IMR-90 (cell line): ENCODE measurements at regions not wholly inside any gene's neighbourhood (a gene's known extent, or its start where the extent isn't known, plus 50 kb on each side); places are given as distances from the start of the nearest gene placed in this dataset.

Source experiments
- ATAC-seq: fragments of 200-7000 bp; cut with Tn5 transposase; 2 replicates; pipeline ENCODE4 v1.9.1; 2020; ENCODE audit warnings: low read depth, mild to moderate bottlenecking, moderate library complexity
- BruUV-seq: library from RNA; stranded (reverse); fragments of 400-500 nt; replicated peaks from 2 replicates; lab custom pipeline; 2021; lab: Mats Ljungman, UMichigan
- CTCF ChIA-PET: fragments of 300-600 bp; formaldehyde crosslinking; extraction: SDS; loops from one replicate; lab custom pipeline; 2021; ENCODE audit warnings: antibody characterized with exemption; lab: Yijun Ruan, JAX
- POLR2A ChIA-PET: fragments of 300-600 bp; sonication (Branson Sonifier 250); formaldehyde crosslinking; loops from one replicate; lab custom pipeline; 2022; ENCODE audit warnings: antibody characterized with exemption; ENCODE audit not compliant: unreplicated experiment; lab: Charles Lee
- DNase-seq: peaks from one replicate; pipeline ENCODE4 v3.0.0; 2013
- H2AFZ ChIP-seq: replicated peaks from 2 replicates; pipeline ENCODE3; 2013; ENCODE audit warnings: low read length, mild to moderate bottlenecking; ENCODE audit not compliant: poor library complexity
- H2AK5ac ChIP-seq: 2 replicates; pipeline ENCODE4 v1.6.1; 2013; ENCODE audit warnings: low read depth, low read length, inconsistent platforms
- H2AK9ac ChIP-seq: replicated peaks from 2 replicates; pipeline ENCODE3; 2013; ENCODE audit warnings: mild to moderate bottlenecking, low read depth, low read length, moderate library complexity; ENCODE audit not compliant: poor library complexity
- H2BK120ac ChIP-seq: 2 replicates; pipeline ENCODE4 v1.6.1; 2013; ENCODE audit warnings: low read depth, low read length, inconsistent platforms
- H2BK15ac ChIP-seq: 3 replicates; pipeline ENCODE4 v1.6.1; 2013; ENCODE audit warnings: low read depth, low read length, inconsistent platforms
- H2BK20ac ChIP-seq: 2 replicates; pipeline ENCODE4 v1.6.1; 2013; ENCODE audit warnings: low read depth, mild to moderate bottlenecking, inconsistent platforms, low read length, moderate library complexity
- H2BK5ac ChIP-seq: 2 replicates; pipeline ENCODE4 v1.6.1; 2013; ENCODE audit warnings: mild to moderate bottlenecking, low read depth, low read length, inconsistent platforms; ENCODE audit not compliant: poor library complexity, severe bottlenecking
- H3K14ac ChIP-seq: replicated peaks from 2 replicates; pipeline ENCODE4 v1.6.1; 2013; ENCODE audit warnings: low read depth, low read length, inconsistent platforms
- H3K18ac ChIP-seq: 2 replicates; pipeline ENCODE4 v1.6.1; 2013; ENCODE audit warnings: low read depth, low read length, control low read depth
- H3K23ac ChIP-seq: 2 replicates; pipeline ENCODE4 v1.6.1; 2013; ENCODE audit warnings: low read depth, low read length, inconsistent platforms
- H3K27ac ChIP-seq: 2 replicates; pipeline ENCODE4 v1.5.1; 2013; ENCODE audit warnings: mild to moderate bottlenecking, control low read depth, low read length; ENCODE audit not compliant: insufficient read depth
- H3K27me3 ChIP-seq: 2 replicates; pipeline ENCODE4 v1.6.1; 2013; ENCODE audit warnings: low read length; ENCODE audit not compliant: control insufficient read depth, insufficient read depth
- H3K36me3 ChIP-seq: 2 replicates; pipeline ENCODE4 v1.6.1; 2013; ENCODE audit warnings: low read length, mixed read lengths; ENCODE audit not compliant: control insufficient read depth, insufficient read depth
- H3K4ac ChIP-seq: 2 replicates; pipeline ENCODE4 v1.6.1; 2013; ENCODE audit warnings: low read depth, low read length, inconsistent platforms
- H3K4me1 ChIP-seq: 2 replicates; pipeline ENCODE4 v1.6.1; 2013; ENCODE audit warnings: low read length, mixed read lengths; ENCODE audit not compliant: control insufficient read depth, insufficient read depth
- H3K4me2 ChIP-seq: 2 replicates; pipeline ENCODE4 v1.6.1; 2013; ENCODE audit warnings: low read depth, mild to moderate bottlenecking, control low read depth, low read length, moderate library complexity
- H3K4me3 ChIP-seq: 2 replicates; pipeline ENCODE4 v1.5.1; 2013; ENCODE audit warnings: low read depth, mild to moderate bottlenecking, control low read depth, low read length, moderate library complexity; ENCODE audit not compliant: insufficient read depth
- H3K56ac ChIP-seq: 2 replicates; pipeline ENCODE4 v1.6.1; 2013; ENCODE audit warnings: low read length, inconsistent platforms; ENCODE audit not compliant: insufficient read depth; ENCODE audit errors: extremely low read depth
- H3K79me1 ChIP-seq, 2 experiments: 2 replicates each; pipeline ENCODE4 v1.6.1; 2013; ENCODE audit warnings: low read length in 2 of 2, inconsistent platforms in 1 of 2, low read depth in 1 of 2
- H3K9ac ChIP-seq: 2 replicates; pipeline ENCODE4 v1.6.1; 2013; ENCODE audit warnings: low read depth, low read length, control low read depth
- H3K9me1 ChIP-seq: 2 replicates; pipeline ENCODE4 v1.6.1; 2013; ENCODE audit warnings: low read length, inconsistent platforms; ENCODE audit not compliant: insufficient read depth
- H3K9me3 ChIP-seq: 2 replicates; pipeline ENCODE4 v1.6.1; 2013; ENCODE audit warnings: low read length; ENCODE audit not compliant: control insufficient read depth, insufficient read depth
- H4K20me1 ChIP-seq: 2 replicates; pipeline ENCODE4 v1.6.1; 2013; ENCODE audit warnings: low read length, inconsistent platforms; ENCODE audit not compliant: insufficient read depth
- H4K5ac ChIP-seq: 2 replicates; pipeline ENCODE4 v1.6.1; 2013; ENCODE audit warnings: mild to moderate bottlenecking, low read depth, low read length, control low read depth
- H4K8ac ChIP-seq, 2 experiments: 2 replicates each; pipeline ENCODE4 v1.6.1; 2013; ENCODE audit warnings: low read depth in 2 of 2, low read length in 2 of 2, control low read depth in 1 of 2, inconsistent platforms in 1 of 2
- H4K91ac ChIP-seq: 2 replicates; pipeline ENCODE4 v1.6.1; 2013; ENCODE audit warnings: low read depth, low read length, inconsistent platforms; ENCODE audit not compliant: insufficient read depth
- BHLHE40 ChIP-seq: fragments of 150-350 bp; IDR thresholded peaks from 2 replicates; pipeline ENCODE4 v1.6.1; 2016; ENCODE audit warnings: mild to moderate bottlenecking, low read depth, low read length
- CEBPB ChIP-seq: IDR thresholded peaks from 2 replicates; pipeline ENCODE4 v1.6.1; 2012; ENCODE audit warnings: low read depth, low read length, improper control_type of control experiment
- CHD1 ChIP-seq: IDR thresholded peaks from 2 replicates; pipeline ENCODE4 v1.6.1; 2012; ENCODE audit warnings: low read depth, low read length, improper control_type of control experiment
- CTCF ChIP-seq: conservative IDR thresholded peaks from 2 replicates; pipeline ENCODE4 v1.5.1; 2012; ENCODE audit warnings: mild to moderate bottlenecking, low read depth, low read length, improper control_type of control experiment
- FOS ChIP-seq: fragments of 150-350 bp; IDR thresholded peaks from 2 replicates; pipeline ENCODE4 v1.6.1; 2016; ENCODE audit warnings: low read depth, low read length
- MAFK ChIP-seq: IDR thresholded peaks from 2 replicates; pipeline ENCODE4 v1.6.1; 2012; ENCODE audit warnings: low read depth, low read length, improper control_type of control experiment
- MAZ ChIP-seq: IDR thresholded peaks from 2 replicates; pipeline ENCODE4 v1.6.1; 2012; ENCODE audit warnings: low read depth, mild to moderate bottlenecking, low read length, improper control_type of control experiment, moderate library complexity, borderline replicate concordance
- MXI1 ChIP-seq: IDR thresholded peaks from 2 replicates; pipeline ENCODE4 v1.6.1; 2012; ENCODE audit warnings: low read depth, mild to moderate bottlenecking, low read length, moderate library complexity, borderline replicate concordance
- NFE2L2 ChIP-seq: fragments of 150-350 bp; IDR thresholded peaks from 2 replicates; pipeline ENCODE4 v1.6.1; 2016; ENCODE audit warnings: low read depth, mild to moderate bottlenecking, low read length
- POLR2A ChIP-seq: IDR thresholded peaks from 2 replicates; pipeline ENCODE4 v1.6.1; 2012; ENCODE audit warnings: mild to moderate bottlenecking, low read depth, low read length
- RAD21 ChIP-seq: IDR thresholded peaks from 2 replicates; pipeline ENCODE4 v1.6.1; 2012; ENCODE audit warnings: low read length, improper control_type of control experiment
- RCOR1 ChIP-seq: IDR thresholded peaks from 2 replicates; pipeline ENCODE4 v1.6.1; 2012; ENCODE audit warnings: mild to moderate bottlenecking, low read length, improper control_type of control experiment; ENCODE audit not compliant: insufficient replicate concordance
- RFX5 ChIP-seq: IDR thresholded peaks from 2 replicates; pipeline ENCODE4 v1.8.0; 2012; ENCODE audit warnings: low read depth, mild to moderate bottlenecking, low read length, moderate library complexity
- SMC3 ChIP-seq: fragments of 150-350 bp; IDR thresholded peaks from 2 replicates; pipeline ENCODE4 v1.6.1; 2016; ENCODE audit warnings: low read depth, mild to moderate bottlenecking, antibody characterized with exemption, low read length, moderate library complexity
- USF2 ChIP-seq: fragments of 150-350 bp; IDR thresholded peaks from 2 replicates; pipeline ENCODE4 v1.6.1; 2017; ENCODE audit warnings: mild to moderate bottlenecking, antibody characterized with exemption, low read length, low read depth
- WGBS, 2 experiments: methylation state at CpG; one replicate each; pipeline versions ENCODE4 v1.1.5 to v1.1.7; 2013; ENCODE audit warnings: missing lambda C conversion rate in 2 of 2; ENCODE audit not compliant: insufficient read length in 1 of 2; ENCODE audit errors: extremely low coverage in 2 of 2; 5-methylcytosine and 5-hydroxymethylcytosine counted together
- dilution Hi-C: fragments of 300-500 bp; cut with HindIII; formaldehyde crosslinking; loops from one replicate; pipeline ENCODE4 v1.14.3; 2018; ENCODE audit warnings: low sequenced_read_pairs; ENCODE audit not compliant: unreplicated experiment
- in situ Hi-C: fragments of 300-500 bp; cut with MboI; formaldehyde crosslinking; loops from 3 replicates; pipeline ENCODE4 v1.14.3; 2019; ENCODE audit warnings: low sequenced_read_pairs, inconsistent platforms, mixed read lengths
- intact Hi-C: fragments of 100-400 bp; cut with micrococcal nuclease; formaldehyde crosslinking; loops from 2 replicates; pipeline ENCODE4 v1.10.0; 2022
- TF ChIP-seq, protein P1 (sequence below): fragments of 150-350 bp; IDR thresholded peaks from 2 replicates; pipeline ENCODE4 v1.6.1; 2016; ENCODE audit warnings: low read depth, mild to moderate bottlenecking, low read length, moderate library complexity, borderline replicate concordance

DNA sequence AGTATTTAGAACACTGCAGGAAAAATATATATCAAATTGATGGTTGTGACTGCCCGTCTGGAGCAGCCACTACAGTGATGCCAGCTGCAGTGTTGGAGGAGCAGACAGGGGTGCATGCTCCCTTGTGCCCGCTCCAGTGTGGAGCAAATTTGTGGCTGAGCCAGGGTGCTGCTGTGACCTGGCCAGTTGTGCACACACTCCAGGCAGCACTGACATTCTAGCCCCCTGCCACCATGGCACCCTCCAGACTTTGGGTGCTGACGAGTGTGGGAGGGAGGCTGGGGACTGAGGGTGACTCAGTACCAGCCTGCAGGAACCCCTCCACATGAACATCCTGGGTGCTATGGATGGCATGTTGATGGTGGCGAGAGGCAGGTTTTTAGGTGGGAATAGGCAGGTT lies 160.0 kb upstream of the PCDH15 start:
- Histone ChIP-seq H4K20me1 (no peaks in the 10 kb centered on the region), H3K27me3 (no peaks in the 10 kb centered on the region), H2BK20ac (no peak overlapping the region), H3K18ac (no peak overlapping the region), H3K4ac (no peak overlapping the region), H3K14ac (no peak overlapping the region), H4K5ac (no peak overlapping the region), H2AK5ac (no peak overlapping the region), H3K36me3 (no peaks in the 10 kb centered on the region), H3K23ac (no peak overlapping the region), H3K4me1 (no peaks in the 10 kb centered on the region), H3K4me3 (no peak overlapping the region), H3K4me2 (no peak overlapping the region), H4K8ac (no peak overlapping the region), H2BK120ac (no peak overlapping the region), H3K27ac (no peak overlapping the region), H3K56ac (no peak overlapping the region), H2AFZ (no peak overlapping the region), H3K79me1 (no peaks in the 10 kb centered on the region), H2BK5ac (no peak overlapping the region), H3K9ac (no peak overlapping the region), H3K9me1 (no peaks in the 10 kb centered on the region), H2AK9ac (no peak overlapping the region), H4K91ac (no peak overlapping the region), H2BK15ac (no peak overlapping the region), H3K9me3 (peaks cover 3% of the 10 kb centered on the region; the same call in 1 of the 2 replicates)
- dilution Hi-C loops, result no loop called here
- WGBS, 2 experiments, result no CpG with 5 or more reads among the region's 4 CpGs
- BruUV-seq, result no TSS peak
- intact Hi-C loops, result no loop called here
- TF ChIP-seq CEBPB, result no peak
- TF ChIP-seq CHD1, result no peak
- TF ChIP-seq, protein P1, sequence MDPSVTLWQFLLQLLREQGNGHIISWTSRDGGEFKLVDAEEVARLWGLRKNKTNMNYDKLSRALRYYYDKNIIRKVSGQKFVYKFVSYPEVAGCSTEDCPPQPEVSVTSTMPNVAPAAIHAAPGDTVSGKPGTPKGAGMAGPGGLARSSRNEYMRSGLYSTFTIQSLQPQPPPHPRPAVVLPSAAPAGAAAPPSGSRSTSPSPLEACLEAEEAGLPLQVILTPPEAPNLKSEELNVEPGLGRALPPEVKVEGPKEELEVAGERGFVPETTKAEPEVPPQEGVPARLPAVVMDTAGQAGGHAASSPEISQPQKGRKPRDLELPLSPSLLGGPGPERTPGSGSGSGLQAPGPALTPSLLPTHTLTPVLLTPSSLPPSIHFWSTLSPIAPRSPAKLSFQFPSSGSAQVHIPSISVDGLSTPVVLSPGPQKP, result no peak
- TF ChIP-seq MAZ, result no peak
- TF ChIP-seq BHLHE40, result no peak
- no peak for TF ChIP-seq POLR2A
- TF ChIP-seq MAFK, result no peak
- TF ChIP-seq MXI1, result no peak
- TF ChIP-seq RFX5, result no peak
- no peak for TF ChIP-seq SMC3
- no peak for TF ChIP-seq CTCF
- no peak for TF ChIP-seq RAD21
- TF ChIP-seq RCOR1, result no peak
- TF ChIP-seq FOS, result no peak
- no peak for TF ChIP-seq NFE2L2
- no peak for TF ChIP-seq USF2
- DNase-seq (no peak), ATAC-seq (no peak)
- ChIA-PET POLR2A (no interaction called here), CTCF (no interaction called here)
- in situ Hi-C loops, result no loop called here
